Karpas-422 (cell line): ENCODE measurements at regions not wholly inside any gene's neighbourhood (a gene's known extent, or its start where the extent isn't known, plus 50 kb on each side); places are given as distances from the start of the nearest gene placed in this dataset.

Experiments used
- DNase-seq: peaks from one replicate; pipeline ENCODE4 v3.0.0-alpha.2; 2015
- H2AFZ ChIP-seq: fragments of 200-600 bp; sonication (generic); 2 replicates; pipeline ENCODE4 v1.6.1; 2014; ENCODE audit warnings: antibody characterized with exemption, low read length, mixed read lengths
- H3K27ac ChIP-seq: fragments of 200-600 bp; sonication (generic); 2 replicates; pipeline ENCODE4 v1.5.1; 2014; ENCODE audit warnings: mild to moderate bottlenecking, low read length, moderate library complexity
- H3K27me3 ChIP-seq: fragments of 200-600 bp; sonication (generic); 2 replicates; pipeline ENCODE4 v1.6.1; 2014; ENCODE audit warnings: low read length, mixed read lengths
- H3K36me3 ChIP-seq: fragments of 200-600 bp; sonication (generic); 2 replicates; pipeline ENCODE4 v1.6.1; 2014; ENCODE audit warnings: low read length, mixed read lengths; ENCODE audit not compliant: insufficient read depth
- H3K4me1 ChIP-seq: fragments of 200-600 bp; sonication (generic); 2 replicates; pipeline ENCODE4 v1.6.1; 2014; ENCODE audit warnings: mild to moderate bottlenecking, low read length, mixed read lengths
- H3K4me2 ChIP-seq: fragments of 200-600 bp; sonication (generic); 2 replicates; pipeline ENCODE4 v1.6.1; 2014; ENCODE audit warnings: low read length, low read depth, mild to moderate bottlenecking; ENCODE audit not compliant: poor library complexity, severe bottlenecking
- H3K4me3 ChIP-seq: fragments of 200-600 bp; sonication (generic); 2 replicates; pipeline ENCODE4 v1.5.1; 2014; ENCODE audit warnings: mild to moderate bottlenecking, antibody characterized with exemption, low read length, mixed read lengths
- H3K79me2 ChIP-seq: fragments of 200-600 bp; sonication (generic); 2 replicates; pipeline ENCODE4 v1.6.1; 2014; ENCODE audit warnings: mild to moderate bottlenecking, low read length, mixed read lengths
- H3K9ac ChIP-seq: fragments of 200-600 bp; sonication (generic); 2 replicates; pipeline ENCODE4 v1.6.0; 2014; ENCODE audit warnings: low read length
- H3K9me2 ChIP-seq: fragments of 200-600 bp; sonication (generic), shearing (Covaris generic); replicated peaks from 2 replicates; pipeline ENCODE4 v1.6.0; 2014; ENCODE audit warnings: mild to moderate bottlenecking, low read length, moderate library complexity; ENCODE audit not compliant: insufficient read depth
- H3K9me3 ChIP-seq: fragments of 300-700, 200-600 bp; sonication (generic); 2 replicates; pipeline ENCODE4 v1.6.1; 2014; ENCODE audit warnings: low read length, mixed read lengths
- H4K20me1 ChIP-seq: fragments of 200-600 bp; sonication (generic); 2 replicates; pipeline ENCODE4 v1.6.1; 2014; ENCODE audit warnings: mild to moderate bottlenecking, antibody characterized with exemption, low read length, low read depth; ENCODE audit not compliant: insufficient read depth

GRCh38 chr2:104638190-104638858, 215.6 kb upstream of the POU3F3 start:
- no peak overlapping the region for H3K27ac ChIP-seq
- H3K9ac ChIP-seq: no peak overlapping the region
- H3K4me1 ChIP-seq: no peaks in the 10 kb centered on the region
- no peaks in the 10 kb centered on the region for H3K79me2 ChIP-seq
- no peaks in the 10 kb centered on the region for H3K36me3 ChIP-seq
- H3K4me3 ChIP-seq: no peak overlapping the region
- H4K20me1 ChIP-seq: no peaks in the 10 kb centered on the region
- no peak for DNase-seq
- H3K27me3 ChIP-seq: no peaks in the 10 kb centered on the region
- no peaks in the 10 kb centered on the region for H3K9me3 ChIP-seq
- H2AFZ ChIP-seq: no peak overlapping the region
- H3K4me2 ChIP-seq: no peak overlapping the region
- no peaks in the 10 kb centered on the region for H3K9me2 ChIP-seq

GRCh38 chr2:104638859-104639202, 215.1 kb upstream of the POU3F3 start:
- H4K20me1 ChIP-seq: no peaks in the 10 kb centered on the region
- H3K27ac ChIP-seq: no peak overlapping the region
- H3K9me3 ChIP-seq: no peaks in the 10 kb centered on the region
- H3K9me2 ChIP-seq: no peaks in the 10 kb centered on the region
- no peak overlapping the region for H3K4me3 ChIP-seq
- H3K4me2 ChIP-seq: no peak overlapping the region
- no peaks in the 10 kb centered on the region for H3K79me2 ChIP-seq
- no peak overlapping the region for H3K9ac ChIP-seq
- H3K36me3 ChIP-seq: no peaks in the 10 kb centered on the region
- no peaks in the 10 kb centered on the region for H3K27me3 ChIP-seq
- no peaks in the 10 kb centered on the region for H3K4me1 ChIP-seq
- no peak overlapping the region for H2AFZ ChIP-seq
- no peak for DNase-seq

- Histone ChIP-seq H4K20me1 (no peaks in the 10 kb centered on the region), H2AFZ (no peak overlapping the region), H3K4me2 (no peak overlapping the region), H3K4me3 (no peak overlapping the region), H3K9me3 (no peaks in the 10 kb centered on the region), H3K79me2 (no peaks in the 10 kb centered on the region), H3K27me3 (no peaks in the 10 kb centered on the region), H3K9ac (no peak overlapping the region), H3K27ac (no peak overlapping the region), H3K36me3 (no peaks in the 10 kb centered on the region), H3K4me1 (no peaks in the 10 kb centered on the region), H3K9me2 (no peaks in the 10 kb centered on the region)
- DNase-seq: no peak
Measured at GRCh38 chr2:104641786-104642185, 212.1 kb upstream of the POU3F3 start.

- Histone ChIP-seq H3K4me1 (no peaks in the 10 kb centered on the region), H3K9me3 (no peaks in the 10 kb centered on the region), H3K9me2 (no peaks in the 10 kb centered on the region), H3K27me3 (no peaks in the 10 kb centered on the region), H4K20me1 (no peaks in the 10 kb centered on the region), H3K27ac (no peak overlapping the region), H3K36me3 (no peaks in the 10 kb centered on the region), H3K4me2 (no peak overlapping the region), H2AFZ (no peak overlapping the region), H3K4me3 (no peak overlapping the region), H3K79me2 (no peaks in the 10 kb centered on the region), H3K9ac (no peak overlapping the region)
- DNase-seq: no peak
Measured at GRCh38 chr2:104648376-104648775, 205.5 kb upstream of the POU3F3 start.

GRCh38 chr2:104649866-104650265, 204.0 kb upstream of the POU3F3 start:
- Histone ChIP-seq H2AFZ (no peak overlapping the region), H3K4me2 (no peak overlapping the region), H3K9me2 (no peaks in the 10 kb centered on the region), H3K27me3 (no peaks in the 10 kb centered on the region), H3K4me1 (no peaks in the 10 kb centered on the region), H3K4me3 (no peak overlapping the region), H3K9me3 (no peaks in the 10 kb centered on the region), H3K36me3 (no peaks in the 10 kb centered on the region), H3K27ac (no peak overlapping the region), H4K20me1 (no peaks in the 10 kb centered on the region), H3K9ac (no peak overlapping the region), H3K79me2 (no peaks in the 10 kb centered on the region)
- no peak for DNase-seq

GRCh38 chr2:104650405-104650996, 203.4 kb upstream of the POU3F3 start:
- H3K4me1 ChIP-seq: no peaks in the 10 kb centered on the region
- H3K27me3 ChIP-seq: no peaks in the 10 kb centered on the region
- H3K36me3 ChIP-seq: no peaks in the 10 kb centered on the region
- no peak overlapping the region for H3K9ac ChIP-seq
- no peaks in the 10 kb centered on the region for H3K9me3 ChIP-seq
- DNase-seq: no peak
- H3K4me3 ChIP-seq: no peak overlapping the region
- no peaks in the 10 kb centered on the region for H3K79me2 ChIP-seq
- no peak overlapping the region for H3K27ac ChIP-seq
- H3K4me2 ChIP-seq: no peak overlapping the region
- no peaks in the 10 kb centered on the region for H4K20me1 ChIP-seq
- no peak overlapping the region for H2AFZ ChIP-seq
- H3K9me2 ChIP-seq: no peaks in the 10 kb centered on the region

- no peaks in the 10 kb centered on the region for H3K4me1 ChIP-seq
- no peak overlapping the region for H3K4me2 ChIP-seq
- no peaks in the 10 kb centered on the region for H4K20me1 ChIP-seq
- H3K79me2 ChIP-seq: no peaks in the 10 kb centered on the region
- H2AFZ ChIP-seq: no peak overlapping the region
- H3K4me3 ChIP-seq: no peak overlapping the region
- no peaks in the 10 kb centered on the region for H3K27me3 ChIP-seq
- no peak overlapping the region for H3K9ac ChIP-seq
- H3K9me2 ChIP-seq: no peaks in the 10 kb centered on the region
- no peak overlapping the region for H3K27ac ChIP-seq
- no peaks in the 10 kb centered on the region for H3K9me3 ChIP-seq
- DNase-seq: no peak
- no peaks in the 10 kb centered on the region for H3K36me3 ChIP-seq
Measured at GRCh38 chr2:104654811-104655210, 199.1 kb upstream of the POU3F3 start.

- Histone ChIP-seq H3K79me2 (no peaks in the 10 kb centered on the region), H3K9me3 (no peaks in the 10 kb centered on the region), H3K9ac (no peak overlapping the region), H3K4me3 (no peak overlapping the region), H3K36me3 (no peaks in the 10 kb centered on the region), H4K20me1 (no peaks in the 10 kb centered on the region), H3K9me2 (no peaks in the 10 kb centered on the region), H3K4me1 (no peaks in the 10 kb centered on the region), H3K4me2 (no peak overlapping the region), H3K27me3 (no peaks in the 10 kb centered on the region), H3K27ac (no peak overlapping the region), H2AFZ (no peak overlapping the region)
- no peak for DNase-seq
Measured at GRCh38 chr2:104656571-104657163, 197.2 kb upstream of the POU3F3 start.
